Erythroblast (primary cell): ENCODE measurements at regions not wholly inside any gene's neighbourhood (a gene's known extent, or its start where the extent isn't known, plus 50 kb on each side); places are given as distances from the start of the nearest gene placed in this dataset.

Experiments used
- GATA1 ChIP-seq: IDR thresholded peaks from 2 replicates; pipeline ENCODE4 v1.6.1; 2011; ENCODE audit warnings: low read depth, mild to moderate bottlenecking, control low read depth, low read length, moderate library complexity
- POLR2A ChIP-seq: IDR thresholded peaks from 2 replicates; pipeline ENCODE4 v1.6.1; 2011; ENCODE audit warnings: mild to moderate bottlenecking, low read length

DNA sequence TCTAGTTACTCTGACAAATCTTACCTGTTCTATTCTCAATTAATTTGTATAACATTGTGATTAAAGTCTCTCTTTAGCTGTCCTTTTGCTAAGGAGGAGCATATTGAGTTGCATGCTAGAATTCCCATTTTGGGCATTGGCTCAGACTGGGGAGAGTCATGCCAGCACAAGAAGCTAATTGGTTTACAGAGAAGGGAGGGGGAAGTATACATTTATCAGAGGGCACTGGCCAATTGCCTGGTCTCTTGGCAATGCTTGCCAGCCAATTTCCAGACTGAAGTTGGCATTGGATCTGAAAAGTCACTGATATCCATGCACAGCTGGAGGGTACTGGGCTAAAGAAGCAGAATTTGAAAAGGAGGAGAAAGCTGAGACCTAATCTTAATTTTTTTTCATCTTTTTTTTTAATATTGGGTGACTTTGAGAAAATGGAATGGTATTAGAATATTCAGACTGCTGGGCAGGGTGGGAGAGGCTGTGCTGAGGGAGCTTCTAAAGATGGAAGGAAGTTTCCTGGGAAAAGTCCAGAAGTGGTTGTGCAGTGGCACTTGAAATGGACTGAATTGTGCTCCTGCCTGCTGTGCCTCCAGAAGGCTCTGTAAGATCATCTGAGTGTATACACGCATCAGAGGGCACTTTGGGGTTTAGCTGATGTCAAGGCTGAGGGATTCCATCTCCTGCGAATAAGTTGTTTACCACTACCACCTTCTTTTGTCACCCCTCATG is 365.2 kb upstream of the DPH6 start:
- TF ChIP-seq POLR2A (no peak), GATA1 (no peak)
